Glutamatergic neuron (in vitro differentiated cells): ENCODE measurements at regions not wholly inside any gene's neighbourhood (a gene's known extent, or its start where the extent isn't known, plus 50 kb on each side); places are given as distances from the start of the nearest gene placed in this dataset.

Source experiments
- DNase-seq: peaks from one replicate; pipeline ENCODE4 v3.0.0; 2022
- H3K27ac Mint-ChIP-seq: one replicate; pipeline ENCODE4 v1.8.0; 2020; ENCODE audit warnings: mild to moderate bottlenecking, mixed read lengths, inconsistent platforms; ENCODE audit not compliant: unreplicated experiment
- H3K27me3 Mint-ChIP-seq: one replicate; pipeline ENCODE4 v1.8.0; 2020; ENCODE audit warnings: mild to moderate bottlenecking, moderate library complexity, mixed read lengths, inconsistent platforms; ENCODE audit not compliant: unreplicated experiment
- H3K36me3 Mint-ChIP-seq: one replicate; pipeline ENCODE4 v1.8.0; 2020; ENCODE audit warnings: mild to moderate bottlenecking, mixed read lengths, inconsistent platforms; ENCODE audit not compliant: unreplicated experiment
- H3K4me1 Mint-ChIP-seq: one replicate; pipeline ENCODE4 v1.8.0; 2020; ENCODE audit warnings: mild to moderate bottlenecking, low read depth, mixed read lengths, inconsistent platforms; ENCODE audit not compliant: unreplicated experiment
- H3K4me3 Mint-ChIP-seq: one replicate; pipeline ENCODE4 v1.8.0; 2020; ENCODE audit warnings: mild to moderate bottlenecking, mixed read lengths, inconsistent platforms; ENCODE audit not compliant: unreplicated experiment
- H3K9me3 Mint-ChIP-seq: one replicate; pipeline ENCODE4 v1.8.0; 2020; ENCODE audit warnings: mild to moderate bottlenecking, moderate library complexity, mixed read lengths, inconsistent platforms; ENCODE audit not compliant: unreplicated experiment
- CTCF ChIP-seq: fragments of 200-600 bp; sonication (generic); IDR thresholded peaks from one replicate; pipeline ENCODE4 v1.5.0; 2021; ENCODE audit not compliant: partially characterized antibody, unreplicated experiment

DNA sequence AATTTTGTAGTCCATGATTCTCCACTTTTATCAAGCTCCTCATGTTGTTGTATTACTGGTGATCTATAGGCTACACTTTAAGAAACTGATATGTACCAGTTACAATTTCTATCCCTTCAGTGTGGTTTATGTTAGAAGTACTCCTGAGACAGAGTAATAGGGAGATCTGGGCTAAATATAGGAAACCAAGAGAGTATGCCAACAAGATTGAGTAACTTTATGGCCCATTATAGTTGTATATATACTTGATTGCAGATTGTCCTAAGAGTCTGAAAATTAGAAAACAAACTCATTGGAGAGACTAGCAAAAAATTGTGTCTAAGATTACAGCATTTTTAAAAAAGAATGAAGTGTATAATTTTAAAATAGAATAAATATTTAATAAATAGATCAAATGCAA, 605.6 kb downstream of the XIRP2 start:
- H3K27ac Mint-ChIP-seq = no peak overlapping the region
- no peaks in the 10 kb centered on the region for H3K27me3 Mint-ChIP-seq
- no peak for DNase-seq
- H3K9me3 Mint-ChIP-seq = no peaks in the 10 kb centered on the region
- no peak for TF ChIP-seq CTCF
- no peaks in the 10 kb centered on the region for H3K4me1 Mint-ChIP-seq
- no peaks in the 10 kb centered on the region for H3K36me3 Mint-ChIP-seq
- H3K4me3 Mint-ChIP-seq = no peak overlapping the region

DNA sequence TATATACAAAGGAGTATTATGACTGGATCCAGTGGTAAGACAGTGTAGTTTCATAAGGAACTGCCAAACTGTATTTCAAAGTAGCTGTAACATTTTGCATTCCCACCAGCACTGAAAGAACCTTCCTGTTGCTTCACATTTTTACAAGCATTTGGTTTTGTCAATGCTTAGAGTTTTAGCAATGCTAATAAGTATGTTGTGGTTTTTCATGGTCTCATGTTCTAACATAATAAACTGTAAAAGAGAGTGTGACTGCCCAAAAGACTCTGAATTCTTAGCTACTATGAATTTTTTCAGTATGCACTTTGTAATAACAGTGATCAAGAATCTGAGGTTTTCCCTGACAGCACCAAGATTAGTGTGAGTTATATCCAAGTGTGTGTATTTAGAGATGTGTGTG, 604.2 kb downstream of the XIRP2 start:
- no peak overlapping the region for H3K4me3 Mint-ChIP-seq
- H3K27me3 Mint-ChIP-seq = no peaks in the 10 kb centered on the region
- H3K27ac Mint-ChIP-seq = no peak overlapping the region
- TF ChIP-seq CTCF = no peak
- no peaks in the 10 kb centered on the region for H3K9me3 Mint-ChIP-seq
- peaks cover 1% of the 10 kb centered on the region for H3K4me1 Mint-ChIP-seq
- no peak for DNase-seq
- no peaks in the 10 kb centered on the region for H3K36me3 Mint-ChIP-seq

DNA sequence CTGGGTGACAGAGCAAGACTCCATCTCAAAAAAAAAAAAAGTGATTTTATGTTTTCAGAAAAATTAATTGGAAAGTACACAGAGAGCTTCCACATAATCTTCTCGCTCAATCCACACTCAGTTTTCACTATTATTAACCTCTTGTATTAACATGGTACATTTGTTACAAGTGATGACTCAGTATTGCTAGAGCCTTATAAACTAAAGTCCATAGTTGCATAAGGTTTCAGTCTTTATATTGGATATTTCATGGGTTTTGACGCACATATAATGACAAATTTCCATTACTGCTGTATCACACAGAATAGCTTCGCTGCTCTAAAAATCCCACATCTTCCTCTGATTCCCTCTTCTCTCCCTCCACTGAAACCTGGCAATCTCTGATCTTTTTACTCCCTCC, 603.5 kb downstream of the XIRP2 start:
- H3K36me3 Mint-ChIP-seq = no peaks in the 10 kb centered on the region
- no peak overlapping the region for H3K4me3 Mint-ChIP-seq
- no peak for DNase-seq
- H3K27ac Mint-ChIP-seq = no peak overlapping the region
- TF ChIP-seq CTCF = no peak
- no peaks in the 10 kb centered on the region for H3K9me3 Mint-ChIP-seq
- H3K27me3 Mint-ChIP-seq = no peaks in the 10 kb centered on the region
- H3K4me1 Mint-ChIP-seq = peaks cover 2% of the 10 kb centered on the region

DNA sequence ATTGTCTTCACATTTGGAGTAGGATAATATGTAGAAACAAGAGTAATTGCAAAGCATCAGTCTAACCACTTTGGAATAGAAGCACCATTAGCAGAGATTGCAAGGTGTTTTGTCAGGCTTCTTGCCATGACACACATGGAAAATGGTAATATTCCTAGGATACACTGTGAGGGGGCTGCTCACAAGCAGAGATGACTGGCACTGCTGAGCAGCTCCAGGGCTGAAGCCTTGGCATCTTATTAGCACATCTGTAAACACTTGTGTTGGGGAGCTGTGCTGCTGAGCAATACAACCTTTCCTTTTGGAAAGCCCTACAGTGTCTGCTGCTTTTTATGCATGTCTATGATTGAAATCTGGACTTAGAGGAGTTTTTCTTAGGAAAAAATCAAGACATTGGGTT, 602.2 kb downstream of the XIRP2 start:
- Mint-ChIP-seq H3K27me3 (no peaks in the 10 kb centered on the region), H3K36me3 (no peaks in the 10 kb centered on the region), H3K9me3 (no peaks in the 10 kb centered on the region), H3K4me1 (peaks cover 2% of the 10 kb centered on the region), H3K27ac (no peak overlapping the region), H3K4me3 (no peak overlapping the region)
- no peak for TF ChIP-seq CTCF
- no peak for DNase-seq

- Mint-ChIP-seq H3K27me3 (no peaks in the 10 kb centered on the region), H3K4me3 (no peak overlapping the region), H3K4me1 (peaks cover 2% of the 10 kb centered on the region), H3K36me3 (no peaks in the 10 kb centered on the region), H3K9me3 (no peaks in the 10 kb centered on the region), H3K27ac (no peak overlapping the region)
- no peak for DNase-seq
- TF ChIP-seq CTCF = no peak
Observed at GRCh38 chr2:167489325-167489724, 601.0 kb downstream of the XIRP2 start.
